ENCODE measurements at regions not wholly inside any gene's neighbourhood (a gene's known extent, or its start where the extent isn't known, plus 50 kb on each side); places are given as distances from the start of the nearest gene placed in this dataset.

GRCh38 chr4:81723019-81723884 lies 251.5 kb upstream of the RASGEF1B start:
- TF ChIP-seq POLR2A (IDR thresholded peaks at IDR 0.05; ENCODE audit: control extremely low read depth in 1 of 2, low read depth in 2 of 2, low read length in 2 of 2) (no peak), ASH2L (IDR thresholded peaks at IDR 0.05; ENCODE audit: low read length) (no peak), CBX5 (IDR thresholded peaks at IDR 0.05; ENCODE audit: low read depth, low read length) (no peak), TEAD4 (IDR thresholded peaks at IDR 0.05; ENCODE audit: low read depth, low read length) (no peak), BACH1 (IDR thresholded peaks at IDR 0.05; ENCODE audit: low read length) (no peak)
- TF ChIP-seq, protein P1, sequence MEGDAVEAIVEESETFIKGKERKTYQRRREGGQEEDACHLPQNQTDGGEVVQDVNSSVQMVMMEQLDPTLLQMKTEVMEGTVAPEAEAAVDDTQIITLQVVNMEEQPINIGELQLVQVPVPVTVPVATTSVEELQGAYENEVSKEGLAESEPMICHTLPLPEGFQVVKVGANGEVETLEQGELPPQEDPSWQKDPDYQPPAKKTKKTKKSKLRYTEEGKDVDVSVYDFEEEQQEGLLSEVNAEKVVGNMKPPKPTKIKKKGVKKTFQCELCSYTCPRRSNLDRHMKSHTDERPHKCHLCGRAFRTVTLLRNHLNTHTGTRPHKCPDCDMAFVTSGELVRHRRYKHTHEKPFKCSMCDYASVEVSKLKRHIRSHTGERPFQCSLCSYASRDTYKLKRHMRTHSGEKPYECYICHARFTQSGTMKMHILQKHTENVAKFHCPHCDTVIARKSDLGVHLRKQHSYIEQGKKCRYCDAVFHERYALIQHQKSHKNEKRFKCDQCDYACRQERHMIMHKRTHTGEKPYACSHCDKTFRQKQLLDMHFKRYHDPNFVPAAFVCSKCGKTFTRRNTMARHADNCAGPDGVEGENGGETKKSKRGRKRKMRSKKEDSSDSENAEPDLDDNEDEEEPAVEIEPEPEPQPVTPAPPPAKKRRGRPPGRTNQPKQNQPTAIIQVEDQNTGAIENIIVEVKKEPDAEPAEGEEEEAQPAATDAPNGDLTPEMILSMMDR (IDR thresholded peaks at IDR 0.05; ENCODE audit: control extremely low read depth in 1 of 3, insufficient read depth in 1 of 3, low read depth in 1 of 3, low read length in 3 of 3) = no peak

Measured in H1 (cell line).